A673 (cell line): ENCODE measurements at regions not wholly inside any gene's neighbourhood (a gene's known extent, or its start where the extent isn't known, plus 50 kb on each side); places are given as distances from the start of the nearest gene placed in this dataset.

Experiments used
- CTCF ChIP-seq: fragments of 300-800, 200-600 bp; sonication (generic); conservative IDR thresholded peaks from 2 replicates; pipeline ENCODE4 v1.5.1; 2017; ENCODE audit warnings: low read depth, mild to moderate bottlenecking, antibody characterized with exemption, low read length, moderate library complexity, mixed read lengths
- EZH2 ChIP-seq: fragments of 200-600 bp; sonication (generic); IDR thresholded peaks from 2 replicates; pipeline ENCODE4 v1.6.1; 2017; ENCODE audit warnings: borderline replicate concordance, low read depth, mild to moderate bottlenecking, mixed read lengths, antibody characterized with exemption, low read length; ENCODE audit not compliant: poor library complexity, severe bottlenecking

GRCh38 chr16:62478903-62479458 is 442.7 kb upstream of the CDH8 start:
- TF ChIP-seq CTCF (no peak), EZH2 (no peak)
